ENCODE measurements at regions not wholly inside any gene's neighbourhood (a gene's known extent, or its start where the extent isn't known, plus 50 kb on each side); places are given as distances from the start of the nearest gene placed in this dataset.

DNA sequence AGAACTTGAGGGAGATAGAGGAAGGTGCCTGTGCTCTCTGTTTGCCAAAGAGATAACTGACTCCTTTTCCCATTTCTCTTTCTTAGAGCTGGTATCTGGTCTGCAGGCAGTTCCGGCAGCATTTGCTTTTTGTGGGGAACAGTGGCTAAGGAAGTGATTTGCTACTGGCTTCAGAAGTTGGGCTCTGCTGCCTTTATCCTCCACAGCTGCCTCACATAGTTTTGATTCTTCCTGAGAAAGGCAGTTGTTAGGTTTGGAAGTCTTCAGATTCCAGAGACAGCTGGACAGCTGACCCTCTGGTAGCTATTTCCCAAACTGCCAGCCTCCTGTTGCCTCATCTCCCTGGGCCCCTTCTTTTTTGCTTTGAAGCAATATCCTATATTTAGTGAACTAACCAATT, 62.6 kb upstream of the MACF1 start:
- DNase-seq: no peak

DNA sequence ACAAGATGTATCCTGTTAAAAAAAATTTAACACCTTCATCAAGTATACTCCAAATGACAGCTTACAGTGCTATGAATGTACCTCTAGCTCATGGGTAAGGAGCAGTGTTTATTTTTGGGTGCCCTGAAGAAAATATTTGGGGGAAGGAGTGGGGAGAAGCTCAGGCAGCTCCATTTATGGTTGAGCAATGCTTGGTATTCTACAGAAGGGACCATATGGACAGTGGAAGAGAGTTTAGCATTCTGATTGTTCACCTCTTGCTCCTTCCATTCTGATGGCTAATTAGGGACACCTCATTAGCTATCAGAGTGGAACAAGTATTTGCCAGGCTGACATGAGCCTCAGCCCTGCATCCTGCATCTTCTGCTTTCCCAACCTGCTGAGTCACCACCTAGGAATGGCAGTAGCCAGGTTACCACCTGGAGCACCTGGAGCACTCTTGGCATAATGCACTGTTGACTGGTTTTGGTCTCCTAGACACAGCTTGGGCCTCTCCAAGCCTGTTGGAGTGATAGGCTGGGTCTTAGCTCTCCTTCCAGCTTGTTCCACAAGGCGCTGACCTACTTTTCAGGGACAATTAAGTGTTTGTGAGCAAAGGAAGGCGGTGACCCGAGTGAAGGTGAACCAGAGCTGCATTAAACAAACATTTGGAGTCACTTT, 62.0 kb upstream of the MACF1 start:
- no peak for DNase-seq

DNA sequence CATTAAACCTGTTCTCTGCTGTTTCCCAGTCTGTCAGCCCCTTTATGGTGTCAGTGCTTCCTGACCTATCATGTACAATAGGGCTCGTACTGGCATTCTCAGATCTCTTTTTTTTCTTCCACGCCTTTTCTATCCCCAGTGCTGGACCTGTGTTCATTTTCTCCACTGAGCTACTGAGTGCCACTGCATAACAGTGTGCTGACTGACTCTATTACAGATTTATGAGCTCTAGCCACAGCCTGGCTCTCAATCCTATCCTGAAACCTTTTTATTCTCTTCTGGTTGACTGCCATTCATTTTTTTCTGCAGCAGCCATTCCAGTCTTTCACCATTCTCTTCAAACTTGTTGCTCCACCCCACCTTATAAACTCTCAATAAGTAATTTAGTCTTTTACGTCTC, 59.6 kb upstream of the MACF1 start:
- DNase-seq: no peak

DNA sequence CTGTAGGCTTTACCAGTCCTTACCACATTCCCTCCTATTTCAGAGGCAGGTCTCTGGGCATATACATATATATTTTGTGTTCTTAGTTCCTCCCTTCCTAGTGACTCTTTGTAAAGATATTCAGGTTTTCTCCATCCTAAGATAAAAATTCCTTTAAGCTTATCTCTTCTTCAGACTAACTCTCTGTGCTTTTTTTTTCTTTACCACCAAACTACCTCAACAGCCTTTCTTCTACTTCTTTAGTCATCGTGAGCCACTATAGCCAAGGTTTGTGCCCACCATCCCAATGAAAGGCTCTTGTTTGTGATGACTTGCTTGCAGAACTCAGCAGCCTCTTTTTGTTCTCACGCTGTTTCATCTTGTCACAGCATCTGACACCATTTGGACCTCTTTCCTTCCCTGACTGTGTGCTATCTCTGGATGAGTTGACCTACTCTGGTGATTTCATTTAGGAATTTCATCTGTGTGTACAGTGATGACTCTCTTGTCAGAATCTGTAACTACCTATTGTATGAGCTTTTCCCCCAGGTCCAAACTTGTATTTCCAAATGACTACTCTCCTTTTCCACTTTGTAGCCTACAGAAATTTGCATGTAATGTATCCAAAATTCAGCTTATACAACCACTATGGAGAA, 59.0 kb upstream of the MACF1 start:
- no peak for DNase-seq

DNA sequence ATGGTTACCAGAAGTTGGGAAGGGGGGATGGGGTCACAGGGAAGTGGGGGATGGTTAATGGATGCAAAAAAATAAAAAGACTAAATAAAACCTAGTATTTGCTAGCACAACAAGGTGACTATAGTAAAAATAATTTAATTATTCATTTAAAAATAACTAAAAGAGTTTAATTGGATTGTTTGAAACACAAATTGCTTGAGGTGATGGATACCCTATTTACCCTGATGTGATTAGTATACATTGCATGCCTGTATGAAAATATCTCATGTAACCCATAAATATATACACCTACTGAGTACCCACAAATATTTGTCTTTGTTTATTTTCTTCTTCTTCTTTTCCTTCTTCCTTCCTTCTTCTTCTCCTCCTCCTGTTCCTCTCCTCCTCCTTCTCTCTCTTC, 57.8 kb upstream of the MACF1 start:
- DNase-seq: no peak

DNA sequence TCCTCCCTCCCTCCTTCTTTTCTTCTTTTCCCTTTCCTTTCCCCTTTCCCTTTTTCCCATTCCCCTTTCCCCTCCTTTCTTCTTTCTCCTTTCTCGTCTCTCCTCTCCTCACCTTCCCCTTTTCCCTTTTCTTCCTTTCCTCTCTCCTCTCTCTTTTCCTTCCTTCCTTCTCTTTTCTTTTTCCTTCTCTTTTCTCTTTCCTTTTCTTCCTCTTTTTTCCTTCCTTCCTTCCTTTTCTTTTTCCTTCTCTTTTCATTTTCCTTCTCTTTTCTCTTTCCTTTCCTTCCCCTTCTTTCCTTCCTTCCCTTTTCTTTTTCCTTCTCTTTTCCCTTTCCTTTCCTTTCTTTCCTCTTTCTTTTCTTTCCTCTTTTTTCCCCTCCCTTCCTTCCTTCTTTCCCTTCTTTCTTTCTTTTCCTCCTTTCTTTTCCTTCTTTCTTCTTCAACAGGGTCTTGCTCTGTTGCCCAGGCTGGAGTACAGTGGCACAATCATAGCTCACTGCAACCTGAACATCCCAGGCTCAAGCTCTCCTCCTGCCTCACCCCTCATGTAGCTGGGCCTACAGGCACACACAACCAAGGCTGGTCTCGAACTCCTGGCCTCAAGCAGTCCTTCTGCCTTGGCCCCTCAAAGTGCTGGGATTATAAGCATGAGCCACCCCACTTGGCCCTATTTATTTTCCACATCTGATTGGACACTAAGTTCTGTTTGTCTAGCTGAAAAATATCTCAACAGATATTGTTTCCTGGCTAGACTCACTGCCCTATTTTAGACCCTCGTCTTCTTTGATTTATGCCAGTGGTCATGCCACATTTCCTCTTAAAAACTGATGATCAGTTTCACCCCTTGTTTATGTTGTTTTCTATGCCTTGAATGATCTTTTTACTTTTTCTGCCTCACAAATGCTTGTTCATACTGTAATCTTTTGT, 57.1 kb upstream of the MACF1 start:
- DNase-seq: no peak

DNA sequence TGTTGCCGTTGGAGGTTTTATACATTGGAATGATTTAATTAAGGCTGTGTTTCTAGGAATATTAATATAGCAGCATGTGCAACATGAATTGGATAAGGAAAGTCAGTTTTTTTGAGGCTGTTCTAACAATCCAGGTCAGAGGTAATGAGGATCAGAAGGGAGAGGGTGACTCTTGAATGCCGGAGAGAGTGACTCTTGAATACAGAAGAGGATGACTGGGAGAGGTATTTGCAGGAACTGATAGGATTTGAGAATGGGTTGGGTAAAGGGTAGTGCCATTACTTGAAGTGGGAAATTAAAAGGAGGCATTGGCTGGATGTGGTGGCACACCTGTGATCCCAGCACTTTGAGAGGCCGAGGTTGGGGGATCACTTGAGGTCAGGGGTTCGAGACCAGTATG, 55.6 kb upstream of the MACF1 start:
- no peak for DNase-seq

DNA sequence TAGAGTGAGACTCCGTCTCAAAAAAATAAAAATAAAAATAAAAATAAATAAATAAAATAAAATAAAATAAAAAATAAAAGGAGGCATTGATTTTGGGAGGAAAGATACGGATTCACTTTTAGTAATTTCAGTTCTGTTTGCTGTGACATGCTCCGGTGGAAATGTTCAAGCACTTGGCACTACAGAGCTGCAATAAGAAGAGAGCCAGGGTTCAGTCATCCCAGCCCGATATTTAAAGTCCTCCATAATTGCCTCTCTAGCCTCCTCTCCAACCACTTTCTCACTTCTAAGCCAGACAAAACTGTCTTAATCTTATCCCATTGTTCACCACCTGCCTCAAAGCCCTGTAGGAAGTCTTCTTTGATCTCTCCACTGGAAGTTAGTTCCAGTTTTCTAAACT, 55.0 kb upstream of the MACF1 start:
- no peak for DNase-seq

DNA sequence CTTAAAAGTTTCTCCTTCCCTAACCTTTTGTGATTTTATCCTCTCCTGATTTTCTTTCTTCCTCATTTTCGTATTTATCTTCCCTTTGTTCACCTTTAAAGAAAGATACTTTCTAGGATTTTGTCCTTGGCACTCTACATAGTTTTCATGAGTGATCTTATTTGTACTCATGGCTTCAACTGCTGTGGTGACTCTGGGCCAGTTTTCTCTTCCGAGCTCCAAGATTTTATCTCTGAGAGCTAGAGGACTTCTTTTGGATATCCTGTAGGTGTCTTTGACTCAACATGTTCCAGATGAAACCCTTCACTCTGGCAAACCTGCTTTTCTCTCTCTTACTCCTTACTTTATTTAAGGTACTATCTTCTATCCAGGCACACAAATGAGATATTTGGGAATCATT, 53.7 kb upstream of the MACF1 start:
- no peak for DNase-seq

DNA sequence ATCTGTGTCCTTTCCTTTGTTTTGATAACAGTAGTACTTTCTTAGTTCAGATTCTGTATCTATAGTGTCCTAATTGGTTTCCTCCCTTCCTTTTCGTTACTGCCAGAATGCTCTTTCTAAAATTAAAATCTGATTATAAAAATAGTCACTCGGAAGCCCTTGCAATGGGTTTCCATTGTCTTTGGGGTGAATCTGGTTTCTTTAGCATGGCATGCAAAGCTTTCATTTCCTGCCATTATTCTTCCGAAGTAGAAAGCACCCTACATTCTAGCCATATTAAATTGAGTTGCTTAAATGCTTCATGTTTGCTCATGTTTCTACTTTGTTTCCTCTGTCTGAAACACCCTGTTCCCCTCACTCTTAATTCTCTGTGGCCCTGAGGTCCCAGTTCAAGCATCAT, 53.2 kb upstream of the MACF1 start:
- DNase-seq: no peak

DNA sequence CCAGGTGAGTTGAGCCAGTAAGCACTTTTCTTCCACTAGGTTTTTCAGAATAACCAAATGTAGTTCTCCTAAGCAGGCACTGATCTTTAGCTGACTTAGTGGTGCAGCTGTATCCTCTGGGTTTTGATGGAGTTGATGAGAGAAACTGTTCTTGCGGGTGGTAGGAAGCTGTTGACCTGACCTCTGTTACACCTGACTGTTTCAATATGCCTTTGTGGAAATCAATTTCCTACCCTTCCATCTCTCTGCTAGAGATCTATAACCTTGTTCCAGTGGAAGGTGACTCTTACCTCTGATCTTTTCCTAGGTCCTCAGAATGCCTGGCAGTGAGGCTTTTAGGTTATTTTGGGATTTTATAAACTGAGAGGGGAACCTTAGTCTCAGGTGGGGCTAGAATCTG, 51.6 kb upstream of the MACF1 start:
- no peak for DNase-seq

DNA sequence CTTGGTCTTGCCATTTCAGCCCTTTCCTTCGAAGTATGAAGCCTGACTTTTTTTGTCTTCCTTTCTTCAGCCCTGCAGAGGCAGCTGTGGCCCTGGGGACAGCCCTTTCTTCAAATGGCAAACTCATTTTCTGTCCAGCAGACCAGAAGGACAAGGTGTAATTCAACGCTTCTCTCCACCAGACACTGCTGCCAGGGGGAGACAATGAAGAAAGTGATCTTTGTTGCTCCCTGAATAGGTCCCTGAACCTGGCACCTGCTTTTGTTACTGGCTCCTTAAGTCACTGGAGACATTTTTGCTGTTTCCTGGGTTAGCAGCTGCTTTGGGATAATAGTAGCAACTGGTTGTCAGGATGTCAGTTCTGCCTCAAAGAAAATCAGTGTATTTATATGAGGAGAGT, 50.8 kb upstream of the MACF1 start:
- DNase-seq: no peak

DNA sequence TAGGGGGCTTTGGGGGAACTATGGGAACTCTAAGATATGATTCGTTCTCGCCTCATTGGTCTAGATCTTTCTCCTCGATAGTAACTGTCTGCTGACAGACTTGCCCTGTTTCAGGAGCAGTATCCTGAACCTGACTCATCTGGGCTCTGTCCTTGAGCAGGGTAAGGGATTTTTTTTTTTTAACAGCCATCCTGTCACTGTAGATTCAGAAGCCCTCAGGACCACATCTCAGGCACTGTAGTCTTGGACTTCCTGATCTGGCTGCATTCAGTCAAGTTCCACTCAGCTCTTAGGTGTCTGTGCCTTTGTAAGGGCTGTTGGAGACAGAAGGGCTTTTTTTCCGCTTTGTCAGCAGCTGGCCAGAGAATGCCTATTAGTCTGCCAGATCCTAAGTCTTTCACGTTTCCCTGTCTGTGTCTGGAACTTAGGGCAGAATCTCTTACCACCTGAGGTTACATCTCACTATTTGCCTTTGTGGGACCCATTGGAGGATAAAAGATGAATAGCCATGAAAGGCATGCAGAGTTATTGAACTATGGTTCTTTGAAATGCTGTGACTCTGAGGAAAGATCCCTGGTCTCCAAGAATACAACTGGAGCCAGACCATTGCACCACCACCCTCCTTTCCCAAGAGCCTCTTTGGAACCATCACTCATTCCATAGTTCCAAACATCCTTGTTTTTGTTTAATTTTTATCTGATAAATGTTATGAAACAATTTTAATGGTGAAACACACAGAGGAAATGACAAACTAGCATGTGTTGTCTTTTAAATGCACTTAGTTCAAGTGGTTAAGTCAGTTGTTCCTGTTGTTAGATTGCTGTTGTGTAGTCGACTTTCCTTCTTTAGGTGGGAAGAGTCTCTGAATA, 49.7 kb upstream of the MACF1 start:
- DNase-seq: no peak
